Mesothelial cell of epicardium (in vitro differentiated cells): ENCODE measurements at regions not wholly inside any gene's neighbourhood (a gene's known extent, or its start where the extent isn't known, plus 50 kb on each side); places are given as distances from the start of the nearest gene placed in this dataset.
"Not testable (repeated sequence)": the region's sequence is repeated elsewhere in the genome, so short reads cannot be mapped to it uniquely, and the experiment has no call there.

Source experiments
- DNase-seq, 2 experiments: peaks; one replicate each; pipeline ENCODE4 v3.0.0; 2021; ENCODE audit warnings: low spot score in 2 of 2; ENCODE audit not compliant: unreplicated experiment in 2 of 2
- H3K27ac Mint-ChIP-seq: 2 replicates; pipeline ENCODE4 v1.8.0; 2021; ENCODE audit warnings: mixed read lengths
- H3K27me3 Mint-ChIP-seq: 2 replicates; pipeline ENCODE4 v1.8.0; 2021; ENCODE audit warnings: low read depth, mixed read lengths
- H3K36me3 Mint-ChIP-seq: 2 replicates; pipeline ENCODE4 v1.8.0; 2021; ENCODE audit warnings: mixed read lengths
- H3K4me1 Mint-ChIP-seq: 2 replicates; pipeline ENCODE4 v1.8.0; 2021; ENCODE audit warnings: mixed read lengths
- H3K4me3 Mint-ChIP-seq: 2 replicates; pipeline ENCODE4 v1.8.0; 2021; ENCODE audit warnings: mild to moderate bottlenecking, moderate library complexity, mixed read lengths
- H3K9me3 Mint-ChIP-seq: 2 replicates; pipeline ENCODE4 v1.8.0; 2021; ENCODE audit warnings: mixed read lengths
- TF ChIP-seq, protein P1 (sequence below): fragments of 200-600 bp; sonication (generic); IDR thresholded peaks from one replicate; pipeline ENCODE4 v1.5.0; 2021; ENCODE audit warnings: antibody characterized with exemption; ENCODE audit not compliant: unreplicated experiment

DNA sequence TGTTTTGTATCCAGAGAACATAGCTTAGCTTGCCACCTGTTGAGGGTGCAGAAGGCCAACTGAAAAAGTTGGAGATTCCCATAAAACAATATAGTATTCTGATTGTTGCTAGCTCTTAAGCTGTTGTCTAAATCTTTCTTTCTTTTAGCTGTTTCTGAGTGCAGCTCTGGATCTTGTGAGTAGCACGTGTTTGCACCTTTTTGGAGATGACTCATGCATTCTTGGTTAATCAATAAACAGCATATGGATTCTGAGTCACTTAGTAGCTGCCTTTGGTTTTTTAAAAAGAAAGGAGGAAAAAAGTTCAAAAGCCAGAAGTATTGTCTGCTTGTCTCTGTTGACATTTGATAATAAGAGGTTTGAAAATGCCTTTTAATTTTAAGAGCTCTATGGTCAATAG, 483.0 kb upstream of the FSIP2 start:
- Mint-ChIP-seq H3K27me3 (no peaks in the 10 kb centered on the region), H3K27ac (no peak overlapping the region), H3K9me3 (no peaks in the 10 kb centered on the region), H3K36me3 (no peaks in the 10 kb centered on the region), H3K4me1 (no peaks in the 10 kb centered on the region), H3K4me3 (no peak overlapping the region)
- TF ChIP-seq, protein P1, sequence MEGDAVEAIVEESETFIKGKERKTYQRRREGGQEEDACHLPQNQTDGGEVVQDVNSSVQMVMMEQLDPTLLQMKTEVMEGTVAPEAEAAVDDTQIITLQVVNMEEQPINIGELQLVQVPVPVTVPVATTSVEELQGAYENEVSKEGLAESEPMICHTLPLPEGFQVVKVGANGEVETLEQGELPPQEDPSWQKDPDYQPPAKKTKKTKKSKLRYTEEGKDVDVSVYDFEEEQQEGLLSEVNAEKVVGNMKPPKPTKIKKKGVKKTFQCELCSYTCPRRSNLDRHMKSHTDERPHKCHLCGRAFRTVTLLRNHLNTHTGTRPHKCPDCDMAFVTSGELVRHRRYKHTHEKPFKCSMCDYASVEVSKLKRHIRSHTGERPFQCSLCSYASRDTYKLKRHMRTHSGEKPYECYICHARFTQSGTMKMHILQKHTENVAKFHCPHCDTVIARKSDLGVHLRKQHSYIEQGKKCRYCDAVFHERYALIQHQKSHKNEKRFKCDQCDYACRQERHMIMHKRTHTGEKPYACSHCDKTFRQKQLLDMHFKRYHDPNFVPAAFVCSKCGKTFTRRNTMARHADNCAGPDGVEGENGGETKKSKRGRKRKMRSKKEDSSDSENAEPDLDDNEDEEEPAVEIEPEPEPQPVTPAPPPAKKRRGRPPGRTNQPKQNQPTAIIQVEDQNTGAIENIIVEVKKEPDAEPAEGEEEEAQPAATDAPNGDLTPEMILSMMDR = no peak
- DNase-seq = no peak

DNA sequence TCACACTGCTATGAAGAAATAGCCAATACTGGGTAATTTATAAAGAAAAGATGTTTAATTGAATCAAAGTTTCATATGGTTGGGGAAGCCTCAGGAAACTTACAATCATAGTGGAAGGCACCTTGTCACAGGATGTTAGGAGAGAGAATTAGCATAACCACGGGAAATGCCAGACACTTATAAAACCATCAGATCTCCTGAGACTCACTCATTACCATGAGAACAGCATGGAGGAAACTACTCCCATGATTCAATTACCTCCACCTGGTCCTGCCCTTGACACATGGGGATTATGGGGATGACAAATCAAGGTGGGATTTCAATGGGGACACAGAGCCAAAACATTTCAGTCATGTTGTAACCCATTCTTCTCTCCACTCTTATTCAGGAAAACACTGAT, 472.9 kb upstream of the FSIP2 start:
- H3K36me3 Mint-ChIP-seq = no peaks in the 10 kb centered on the region
- no peak overlapping the region for H3K27ac Mint-ChIP-seq
- TF ChIP-seq, protein P1 = no peak
- H3K27me3 Mint-ChIP-seq = no peaks in the 10 kb centered on the region
- no peaks in the 10 kb centered on the region for H3K4me1 Mint-ChIP-seq
- DNase-seq = no peak
- no peak overlapping the region for H3K4me3 Mint-ChIP-seq
- H3K9me3 Mint-ChIP-seq = peaks cover 15% of the 10 kb centered on the region

DNA sequence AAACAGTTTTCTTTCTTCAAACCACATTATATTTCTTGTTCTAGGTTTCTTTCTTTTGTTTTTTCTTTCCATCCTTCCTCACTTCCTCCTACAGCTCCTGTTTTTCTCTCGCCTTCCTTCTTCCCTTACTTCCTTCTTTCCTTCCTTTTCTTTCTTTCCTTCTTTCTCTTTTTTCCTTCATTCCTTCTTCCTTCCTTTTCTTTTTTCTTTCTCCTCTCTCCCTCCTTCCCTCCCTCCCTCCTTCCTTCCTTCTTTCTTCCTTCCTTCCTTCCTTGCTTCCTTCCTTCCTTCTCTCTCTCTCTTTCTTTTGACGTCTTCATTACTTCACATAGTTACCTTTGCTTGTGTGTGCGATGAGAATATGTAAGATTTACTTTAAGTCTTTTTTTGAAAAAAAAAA, 470.0 kb upstream of the FSIP2 start:
- Mint-ChIP-seq H3K36me3 (no peaks in the 10 kb centered on the region), H3K9me3 (peaks cover 15% of the 10 kb centered on the region), H3K27me3 (no peaks in the 10 kb centered on the region), H3K4me3 (no peak overlapping the region), H3K27ac (no peak overlapping the region), H3K4me1 (no peaks in the 10 kb centered on the region)
- DNase-seq = no peak
- TF ChIP-seq, protein P1 = no peak

DNA sequence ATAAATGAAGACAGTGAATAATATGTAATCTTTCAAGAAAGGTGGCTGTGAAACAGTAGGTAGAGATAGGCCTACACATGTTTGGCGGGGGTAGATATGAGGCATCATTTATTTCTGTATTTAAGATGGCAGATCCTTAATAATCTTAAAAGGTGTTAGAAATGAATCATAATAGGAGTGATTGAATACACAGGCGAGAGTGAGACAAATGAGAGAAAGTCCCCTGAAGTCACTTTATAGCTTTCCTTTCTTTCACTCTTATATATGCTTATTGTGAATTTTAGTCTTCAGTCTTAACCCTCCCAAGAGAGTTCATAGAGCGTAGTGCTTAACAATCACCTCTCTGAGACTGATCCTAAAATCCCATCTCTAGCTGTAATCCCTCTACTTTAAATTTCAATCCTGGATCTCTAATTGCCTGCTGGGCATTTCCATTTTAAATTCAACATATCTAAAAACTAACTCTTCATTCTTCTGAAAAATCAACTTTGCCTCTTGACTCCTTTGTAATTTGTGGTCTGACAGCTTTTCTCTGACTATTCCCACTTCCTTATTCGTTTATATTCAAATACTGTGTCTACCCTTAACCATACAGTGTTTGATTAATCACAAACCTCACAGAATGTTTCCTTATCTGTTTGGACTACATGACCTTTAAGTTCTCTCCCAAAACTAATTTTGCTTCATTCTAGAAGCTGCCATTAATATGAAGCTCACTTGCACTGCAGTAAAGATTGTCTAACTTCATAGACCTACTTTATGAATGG, 463.7 kb upstream of the FSIP2 start:
- no peak for DNase-seq
- H3K9me3 Mint-ChIP-seq = no peaks in the 10 kb centered on the region
- H3K4me1 Mint-ChIP-seq = no peaks in the 10 kb centered on the region
- H3K4me3 Mint-ChIP-seq = no peak overlapping the region
- H3K27me3 Mint-ChIP-seq = no peaks in the 10 kb centered on the region
- no peak overlapping the region for H3K27ac Mint-ChIP-seq
- TF ChIP-seq, protein P1 = no peak
- no peaks in the 10 kb centered on the region for H3K36me3 Mint-ChIP-seq

DNA sequence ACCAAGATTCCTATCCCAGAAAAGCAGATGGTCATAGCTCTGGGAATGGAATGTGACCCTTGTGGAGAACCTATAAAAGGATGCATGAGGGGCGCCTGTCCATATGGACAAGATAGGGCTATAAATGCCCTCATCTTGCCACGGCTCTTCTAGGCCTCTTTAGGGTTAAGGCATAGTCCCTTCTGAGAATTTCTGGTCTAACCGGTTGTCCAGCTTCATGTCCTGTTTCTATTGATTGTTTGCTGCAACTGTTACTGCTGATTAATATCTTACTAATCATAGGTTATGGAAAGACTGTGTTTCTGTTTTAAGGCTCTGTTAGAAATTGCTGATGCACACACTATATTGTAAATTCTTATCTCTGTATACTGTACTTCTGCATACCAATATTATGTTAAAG, 462.6 kb upstream of the FSIP2 start:
- not testable (repeated sequence) for H3K4me3 Mint-ChIP-seq, H3K9me3 Mint-ChIP-seq, DNase-seq, H3K4me1 Mint-ChIP-seq, H3K27ac Mint-ChIP-seq, H3K27me3 Mint-ChIP-seq, H3K36me3 Mint-ChIP-seq

DNA sequence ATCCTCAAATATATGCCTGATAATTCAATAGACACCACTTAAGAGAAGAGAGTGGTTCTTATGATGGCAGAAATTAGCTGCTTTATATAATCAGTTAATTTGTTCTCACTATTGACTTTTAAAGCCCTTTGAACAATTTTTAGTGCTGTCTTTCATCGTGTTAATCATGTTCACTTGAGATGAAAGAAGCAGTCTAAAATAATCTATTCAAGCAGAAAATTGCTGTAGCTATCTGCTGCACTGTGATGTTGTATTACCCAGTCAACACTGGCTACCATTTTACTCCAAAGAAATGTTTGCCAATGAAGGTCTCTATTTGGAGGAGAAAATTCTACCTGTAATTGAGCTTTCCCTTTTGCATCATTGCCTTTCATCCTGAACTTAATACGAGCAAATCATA, 459.8 kb upstream of the FSIP2 start:
- Mint-ChIP-seq H3K36me3 (no peaks in the 10 kb centered on the region), H3K27ac (no peak overlapping the region), H3K4me1 (no peaks in the 10 kb centered on the region), H3K9me3 (no peaks in the 10 kb centered on the region), H3K27me3 (no peaks in the 10 kb centered on the region), H3K4me3 (no peak overlapping the region)
- DNase-seq = no peak
- TF ChIP-seq, protein P1 = no peak
